HS-27A (cell line): ENCODE measurements at regions not wholly inside any gene's neighbourhood (a gene's known extent, or its start where the extent isn't known, plus 50 kb on each side); places are given as distances from the start of the nearest gene placed in this dataset.

ENCODE experiments used
- DNase-seq: peaks from one replicate; pipeline ENCODE4 v3.0.0-alpha.2; 2012; ENCODE audit warnings: low read depth, missing footprints

DNA sequence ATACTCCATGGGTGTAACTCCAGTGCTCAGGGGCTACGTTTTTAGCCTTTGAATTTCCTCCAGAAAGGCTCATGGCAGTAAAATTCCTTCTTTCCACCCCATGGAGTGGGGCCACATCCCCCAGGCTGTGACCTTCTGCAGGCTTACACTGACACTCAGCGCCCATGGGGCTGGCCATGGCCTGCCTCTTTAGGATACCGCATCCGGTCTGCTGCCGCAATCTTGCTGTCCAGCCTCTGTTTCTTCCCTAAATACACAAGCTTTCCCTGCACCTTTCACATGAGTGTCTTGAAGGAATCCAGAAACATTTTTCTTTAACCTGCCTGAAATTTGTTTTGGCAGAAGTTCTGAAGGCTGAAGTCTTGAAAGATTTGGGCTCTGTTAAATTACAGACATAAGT, 170.5 kb downstream of the NTMT2 start:
- DNase-seq, result no peak

DNA sequence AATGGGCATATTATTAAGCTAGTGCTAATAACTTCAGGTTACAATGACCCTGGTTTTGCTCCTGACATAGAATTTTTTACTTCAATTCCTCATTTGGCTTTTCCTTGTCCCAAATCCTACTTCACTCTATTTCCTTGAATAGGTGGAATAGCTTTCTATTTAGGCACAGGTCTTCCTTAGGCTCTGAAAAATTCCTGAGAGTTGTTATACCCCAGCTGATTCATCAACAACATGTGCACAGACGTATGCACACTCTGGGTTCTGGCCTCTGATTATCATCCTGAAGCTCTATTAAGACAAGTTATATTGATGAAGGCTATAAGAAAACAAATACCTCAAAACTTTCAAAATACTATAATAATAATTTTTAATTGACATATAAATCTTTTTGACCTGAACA, 172.4 kb downstream of the NTMT2 start:
- no peak for DNase-seq

DNA sequence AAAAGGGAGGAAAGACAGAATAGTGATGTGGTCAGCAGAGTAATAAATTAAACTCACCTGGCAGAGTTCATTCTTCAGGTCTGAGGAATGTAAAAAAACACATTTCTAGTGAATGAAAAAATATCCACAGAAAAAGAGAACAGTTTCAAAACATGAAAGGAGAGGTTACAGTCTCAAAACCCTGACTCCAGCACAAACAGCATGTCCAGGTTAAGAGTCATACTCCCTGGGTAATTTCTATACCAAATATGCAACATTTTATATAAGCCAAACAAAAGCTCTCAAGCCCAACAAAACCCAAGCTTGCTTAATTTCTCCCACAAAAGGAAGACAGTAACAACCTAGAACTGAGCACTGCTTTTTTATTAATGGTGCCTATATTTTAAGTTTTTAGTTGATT, 173.0 kb downstream of the NTMT2 start:
- no peak for DNase-seq

DNA sequence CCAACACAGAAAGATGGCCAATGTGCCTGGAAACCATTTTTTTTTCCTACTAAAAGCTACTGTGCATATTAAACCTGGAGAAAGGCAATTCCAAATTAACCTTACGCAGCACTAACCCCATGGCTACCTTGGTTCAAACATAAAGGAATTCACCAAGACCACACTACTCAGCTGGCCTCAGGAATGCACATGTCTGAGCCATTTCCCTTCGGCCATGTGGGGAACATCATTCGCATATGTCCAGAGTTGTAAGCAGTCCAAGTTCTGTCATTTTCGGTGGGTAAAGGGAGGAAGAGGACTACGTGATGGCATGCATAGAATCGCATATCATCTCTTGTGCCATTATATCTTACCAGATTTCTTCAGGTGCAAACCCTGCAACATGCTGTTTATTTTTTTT, 175.4 kb downstream of the NTMT2 start:
- DNase-seq, result no peak

DNA sequence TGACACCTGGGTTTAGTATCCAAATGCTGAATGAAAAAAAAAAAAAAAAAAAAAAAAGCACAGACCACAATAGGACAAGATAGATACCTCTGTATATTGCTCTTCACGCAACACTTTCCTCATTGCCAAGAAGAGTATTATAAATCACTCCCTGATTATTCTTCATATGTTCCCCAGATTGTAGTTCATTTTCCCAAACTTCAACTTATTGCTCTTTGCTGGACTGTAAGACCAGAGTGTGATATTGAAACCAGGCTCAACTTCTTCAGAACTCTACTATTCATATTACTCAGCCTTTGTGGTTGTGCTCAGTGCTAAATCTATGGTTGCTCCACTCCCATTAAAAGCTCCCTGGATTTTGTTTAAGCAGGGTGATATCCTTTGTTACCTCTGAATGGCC, 180.4 kb downstream of the NTMT2 start:
- no peak for DNase-seq

DNA sequence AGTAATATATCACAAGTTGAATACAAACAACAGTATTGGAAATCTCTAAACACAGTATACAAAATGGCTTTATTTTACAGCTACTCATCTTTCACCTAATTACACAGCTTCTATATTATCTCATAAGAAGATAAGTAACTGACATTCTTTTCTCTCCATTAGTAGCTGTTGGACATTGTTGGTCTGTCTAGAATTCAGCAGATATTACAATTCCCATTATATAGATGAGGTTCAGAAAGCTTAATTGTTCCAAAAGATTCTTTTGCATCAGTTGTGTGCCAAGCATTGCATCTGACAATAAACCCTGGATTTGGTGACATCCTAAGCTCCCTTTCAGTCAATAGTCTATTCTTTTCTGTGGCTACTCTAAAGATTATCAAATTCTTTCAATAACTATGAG, 187.0 kb downstream of the NTMT2 start:
- no peak for DNase-seq

DNA sequence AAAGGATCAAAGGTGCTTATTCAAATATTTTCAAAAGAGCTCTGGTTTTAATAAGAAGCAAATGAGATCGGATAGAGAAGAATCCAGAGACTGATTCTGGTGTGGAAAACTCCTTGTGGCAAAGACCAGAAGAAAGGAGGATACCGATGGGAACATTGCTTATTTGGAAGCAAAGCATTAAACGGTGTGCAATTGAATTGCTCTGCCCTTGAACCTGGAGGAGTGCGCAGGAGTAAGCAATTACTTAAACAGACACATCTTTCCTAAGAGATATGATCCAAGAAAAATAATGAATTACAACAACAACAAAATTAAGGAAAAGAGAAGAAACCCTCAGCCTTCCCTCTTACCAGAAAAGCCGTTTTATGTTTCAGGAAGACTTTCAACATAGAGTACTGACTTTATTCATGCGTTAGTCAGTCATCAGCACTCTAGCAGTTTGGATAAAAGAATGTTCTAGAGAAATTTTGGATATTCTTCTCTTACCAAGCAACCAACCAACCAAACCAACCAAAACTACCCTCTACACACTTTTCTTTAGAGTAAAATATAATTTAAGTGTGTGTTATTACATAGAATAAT, 191.7 kb downstream of the NTMT2 start:
- no peak for DNase-seq

DNA sequence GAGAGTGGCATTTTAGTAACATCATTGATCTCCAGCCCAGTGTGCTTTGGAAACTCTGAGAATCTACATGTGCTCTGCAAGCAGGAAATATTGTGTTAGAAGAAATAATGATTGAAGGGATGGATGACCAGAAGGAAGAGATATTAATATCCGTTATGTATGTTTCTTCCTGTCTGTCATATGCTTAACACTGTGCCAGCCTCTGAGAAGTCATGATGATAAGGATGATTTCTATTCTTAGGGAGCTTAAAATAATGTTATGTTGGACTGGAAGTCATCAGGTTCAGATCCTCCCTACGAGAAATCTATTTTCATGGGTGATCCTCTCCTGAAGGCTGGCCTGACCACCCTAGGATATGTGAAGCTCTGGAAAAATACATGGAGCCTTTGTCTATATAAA, 192.4 kb upstream of the GORAB start:
- no peak for DNase-seq

DNA sequence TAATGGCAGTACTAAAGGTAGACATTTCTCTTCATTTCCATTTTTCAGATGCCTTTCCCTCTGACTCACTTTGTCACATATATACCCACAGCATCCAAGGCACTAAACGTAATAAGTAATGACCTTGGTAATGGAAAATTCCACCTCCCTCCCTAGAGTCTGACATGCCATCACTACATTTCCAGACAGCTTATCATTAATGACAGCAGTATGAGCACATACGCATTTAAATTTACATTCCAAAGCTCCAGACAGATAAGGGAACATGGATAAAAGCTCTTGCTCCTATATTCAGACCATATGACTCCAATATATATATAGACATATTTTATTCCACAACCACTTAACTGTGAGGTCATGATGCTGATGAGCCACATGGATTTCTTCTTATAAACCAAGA, 191.7 kb upstream of the GORAB start:
- DNase-seq, result peak; percentile 26

DNA sequence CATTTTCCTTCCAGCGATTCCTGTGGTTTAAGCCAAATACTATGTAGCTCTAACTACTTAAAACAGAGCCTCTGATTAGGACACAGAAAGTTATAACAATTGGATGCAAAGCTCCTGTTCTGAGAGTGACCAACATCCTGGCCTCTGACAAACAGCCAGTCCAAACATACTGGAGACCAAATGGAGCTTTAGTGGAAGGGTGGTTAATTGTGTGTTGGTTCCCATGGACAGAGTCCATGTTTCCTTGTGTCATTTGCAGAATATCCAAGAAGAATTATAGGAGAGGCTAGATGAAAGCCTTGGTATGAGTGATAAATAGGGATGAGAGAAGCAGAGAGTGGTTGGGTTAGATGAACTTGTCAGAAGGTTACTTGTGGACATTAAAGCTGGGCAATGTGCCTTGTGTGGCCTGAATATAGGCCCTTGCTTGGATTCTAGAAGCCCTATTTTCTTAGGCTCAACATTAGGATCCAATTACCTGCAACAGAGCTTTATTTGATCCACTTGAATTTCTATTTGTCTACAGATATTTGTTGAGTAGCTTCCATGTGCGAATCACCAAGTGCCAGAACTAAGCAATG, 180.5 kb upstream of the GORAB start:
- no peak for DNase-seq

DNA sequence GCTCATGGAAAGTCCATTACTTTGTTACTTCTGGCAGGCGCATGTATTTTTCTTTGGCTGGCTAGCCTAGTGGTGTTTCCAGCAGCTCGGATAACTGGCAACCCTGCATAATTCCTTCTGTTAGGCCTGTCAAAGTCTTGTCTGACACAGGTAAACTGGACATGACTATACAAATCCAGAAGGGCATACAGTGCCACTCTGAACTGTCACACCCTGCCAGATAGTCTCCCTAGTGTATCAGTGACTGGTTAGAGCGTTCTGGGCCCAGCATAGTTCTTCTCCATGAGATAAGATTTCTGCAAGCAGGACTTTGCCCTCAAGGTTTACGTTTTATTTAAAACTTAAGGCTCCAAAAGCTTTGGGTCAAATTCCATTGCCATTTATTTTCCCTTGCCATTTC, 177.7 kb upstream of the GORAB start:
- DNase-seq, result no peak

DNA sequence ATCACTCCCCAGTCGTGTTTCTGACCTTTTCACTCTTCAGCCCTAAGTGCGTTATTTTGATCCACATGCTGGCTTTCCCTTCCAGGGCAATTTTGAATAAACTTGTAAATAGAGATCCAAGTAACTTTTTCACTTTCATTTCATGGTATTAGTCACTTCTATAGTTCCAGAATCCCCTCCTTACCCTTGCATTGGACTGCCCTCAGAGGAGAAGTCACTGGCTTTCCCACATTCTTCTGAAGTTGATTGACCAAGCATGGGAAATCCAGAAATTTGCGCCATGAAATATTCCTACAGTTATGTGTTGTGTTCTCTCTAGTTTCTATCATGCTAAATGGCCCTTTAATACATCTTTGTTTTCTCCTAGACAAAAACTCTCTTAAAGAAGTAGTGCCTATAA, 177.3 kb upstream of the GORAB start:
- DNase-seq, result no peak

DNA sequence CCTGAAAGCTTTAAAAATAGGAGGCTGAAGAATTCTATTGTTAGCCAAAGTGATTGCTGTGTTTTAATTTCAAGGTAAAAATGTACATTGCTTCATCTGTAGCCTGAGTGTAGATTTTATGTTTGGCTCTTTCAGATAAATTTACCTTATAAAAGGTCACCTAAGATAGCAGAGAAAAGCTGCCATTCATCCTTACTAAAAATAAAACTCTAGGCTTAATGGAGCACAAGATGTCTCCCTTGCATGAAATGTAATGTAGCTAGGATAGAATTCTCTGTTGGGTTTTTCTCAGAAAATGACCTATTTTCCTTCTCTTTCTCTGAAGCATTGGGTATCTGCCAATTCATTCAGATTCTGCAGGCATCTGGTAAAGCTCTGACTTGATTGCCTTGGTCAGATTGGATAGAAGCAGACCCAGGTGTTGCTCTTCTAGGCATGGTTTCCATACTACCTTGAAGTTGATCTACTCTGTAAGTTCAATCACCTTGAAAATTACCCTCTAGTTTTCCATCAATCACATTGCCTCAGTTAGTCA, 176.6 kb upstream of the GORAB start:
- no peak for DNase-seq

DNA sequence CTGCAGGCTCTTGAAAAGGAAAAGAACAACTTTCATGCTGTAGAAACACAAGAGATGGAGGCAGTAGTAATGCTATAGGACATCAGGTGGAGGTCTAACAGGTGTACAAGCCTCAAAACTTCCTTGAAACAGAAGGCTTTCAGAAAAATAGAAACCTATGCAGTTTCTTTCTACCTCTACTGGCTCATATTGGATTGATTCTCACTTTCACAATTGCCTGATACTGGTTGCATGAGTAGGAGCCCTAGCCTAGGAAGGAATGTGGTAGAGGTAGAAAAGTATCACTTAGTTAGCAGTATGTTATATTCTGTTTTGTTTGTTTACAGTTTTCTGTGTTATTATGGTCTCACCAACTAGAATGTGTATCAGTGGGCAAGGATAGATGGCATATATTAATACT, 175.4 kb upstream of the GORAB start:
- DNase-seq, result no peak

DNA sequence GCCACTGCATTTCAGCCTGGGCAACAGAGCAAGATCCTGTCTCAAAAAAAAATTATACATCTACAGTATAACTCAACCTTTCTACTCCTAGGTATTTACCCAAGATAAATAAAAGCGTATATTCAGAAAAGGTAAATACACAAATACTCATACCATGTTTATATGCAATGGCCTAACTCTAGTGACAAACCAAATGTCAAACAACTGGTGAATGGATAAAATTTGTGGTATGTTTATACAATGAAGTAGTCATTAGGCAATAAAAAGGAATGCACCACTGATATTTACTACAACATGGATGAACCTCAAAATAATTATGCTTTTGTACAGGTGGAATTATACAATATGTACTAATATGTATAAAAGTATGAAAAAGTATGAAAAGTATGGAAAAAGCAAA, 174.2 kb upstream of the GORAB start:
- DNase-seq, result no peak

DNA sequence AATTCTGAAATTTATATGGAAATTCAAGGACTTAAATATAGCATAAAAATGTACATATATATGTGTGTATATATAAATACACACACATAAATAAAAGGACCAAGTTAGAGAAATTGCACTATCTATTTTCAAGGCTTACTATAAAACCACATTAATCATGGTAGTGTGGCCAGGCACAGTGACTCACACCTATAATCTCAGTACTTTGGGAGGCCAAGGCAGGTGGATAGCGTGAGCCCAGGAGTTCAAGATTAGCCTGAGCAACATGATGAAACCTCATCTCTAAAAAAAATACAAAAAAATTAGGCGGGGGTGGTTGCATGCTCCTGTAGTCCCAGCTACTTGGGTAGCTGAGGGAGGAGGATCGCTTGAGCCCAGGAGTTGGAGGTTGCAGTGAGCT, 171.4 kb upstream of the GORAB start:
- peak; percentile 22 for DNase-seq

DNA sequence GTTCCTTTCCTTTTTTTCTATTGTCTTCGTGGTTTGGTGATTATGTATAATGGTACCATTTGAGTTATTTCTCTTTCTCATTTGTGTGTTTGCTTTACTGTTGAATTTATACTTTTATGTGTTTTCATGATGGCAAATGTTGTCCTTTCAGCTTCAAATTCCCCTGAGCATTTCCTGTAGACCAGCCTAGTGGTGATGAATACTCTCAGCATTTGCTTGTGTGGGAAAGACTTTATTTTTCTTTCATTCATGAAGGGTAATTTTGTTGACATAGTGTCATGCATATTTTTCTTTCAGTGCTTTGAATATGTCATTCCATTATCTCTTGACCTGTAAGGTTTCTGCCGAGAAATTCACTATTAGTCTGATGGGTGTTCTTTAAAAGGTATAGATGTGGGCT, 166.6 kb upstream of the GORAB start:
- DNase-seq, result no peak

DNA sequence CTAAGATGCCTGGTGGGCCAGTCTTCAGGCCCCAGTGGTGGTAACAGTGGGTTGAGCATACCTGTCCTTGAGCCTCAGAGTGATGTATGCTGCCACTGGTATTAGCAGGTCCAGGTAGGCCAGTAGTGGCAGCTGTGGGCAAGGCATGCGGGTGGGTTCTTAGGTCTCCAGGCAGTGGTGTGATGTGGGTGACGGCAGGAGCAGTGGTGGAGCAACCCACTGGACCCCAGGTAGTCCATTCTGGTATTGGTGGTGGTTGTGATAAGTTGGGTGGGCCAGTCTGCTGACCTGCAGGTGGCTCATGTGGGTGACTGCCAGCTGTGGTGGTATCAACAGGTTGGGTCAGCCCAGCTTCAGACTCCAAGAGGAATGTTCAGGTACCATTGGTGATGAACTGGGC, 165.0 kb upstream of the GORAB start:
- DNase-seq, result no peak

DNA sequence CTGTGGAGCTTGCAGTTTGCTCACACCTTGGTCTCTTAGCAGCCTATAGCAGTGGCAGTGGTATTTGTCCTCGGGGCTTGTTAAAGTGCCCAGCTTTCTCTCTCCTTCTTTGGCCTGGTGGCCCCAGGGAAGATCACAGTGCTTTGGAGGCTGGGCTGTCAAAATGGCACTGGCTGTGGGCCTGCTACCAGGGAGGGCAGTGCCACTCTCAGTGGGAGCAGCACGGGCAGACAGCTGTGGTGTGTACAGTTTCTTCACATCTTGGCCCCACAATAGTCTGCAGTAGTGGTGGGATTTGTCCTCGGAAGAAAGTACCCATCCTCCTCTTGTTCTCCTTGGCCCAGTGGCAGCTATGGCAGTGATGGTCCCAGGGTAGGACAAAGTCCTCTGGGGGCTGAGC, 164.4 kb upstream of the GORAB start:
- DNase-seq, result no peak

DNA sequence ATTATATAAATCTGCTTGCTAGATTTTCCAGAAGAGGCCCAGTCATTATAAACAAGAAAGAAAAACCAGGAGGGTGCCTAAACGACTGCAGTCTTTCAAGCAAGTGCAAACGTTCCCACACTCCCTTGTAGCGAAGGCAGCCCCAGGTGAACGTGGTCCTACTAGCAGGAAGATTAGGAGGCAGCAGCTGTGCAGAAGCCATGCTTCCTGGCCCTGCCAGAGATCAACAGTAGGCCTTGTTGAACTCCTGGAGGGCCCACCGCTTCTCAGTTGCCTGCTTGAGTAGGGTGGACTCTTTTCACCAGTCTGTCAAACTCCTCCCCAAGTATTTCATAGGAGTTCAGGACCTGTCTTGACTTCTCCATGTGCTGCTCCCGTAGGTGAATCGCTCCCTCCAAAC, 163.0 kb upstream of the GORAB start:
- no peak for DNase-seq

DNA sequence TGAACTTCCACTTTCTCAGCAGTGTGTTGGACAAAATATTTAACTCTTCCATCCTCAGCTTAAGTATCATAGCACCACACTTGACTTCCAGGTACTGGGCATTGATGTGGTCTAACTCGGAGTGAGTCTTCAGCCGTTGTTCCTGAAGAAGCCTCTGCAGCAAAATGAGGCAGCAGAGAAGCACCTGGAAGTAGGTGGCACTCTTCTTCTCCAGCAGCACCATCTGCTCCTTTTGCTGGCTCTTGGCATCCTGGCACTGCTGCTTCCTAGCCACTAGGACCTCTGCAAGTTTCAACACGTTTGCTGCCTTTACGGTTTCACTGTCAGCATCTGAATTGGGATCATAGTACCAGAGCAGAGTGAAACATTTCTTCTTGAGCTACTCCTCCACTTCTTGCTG, 162.5 kb upstream of the GORAB start:
- DNase-seq, result no peak

DNA sequence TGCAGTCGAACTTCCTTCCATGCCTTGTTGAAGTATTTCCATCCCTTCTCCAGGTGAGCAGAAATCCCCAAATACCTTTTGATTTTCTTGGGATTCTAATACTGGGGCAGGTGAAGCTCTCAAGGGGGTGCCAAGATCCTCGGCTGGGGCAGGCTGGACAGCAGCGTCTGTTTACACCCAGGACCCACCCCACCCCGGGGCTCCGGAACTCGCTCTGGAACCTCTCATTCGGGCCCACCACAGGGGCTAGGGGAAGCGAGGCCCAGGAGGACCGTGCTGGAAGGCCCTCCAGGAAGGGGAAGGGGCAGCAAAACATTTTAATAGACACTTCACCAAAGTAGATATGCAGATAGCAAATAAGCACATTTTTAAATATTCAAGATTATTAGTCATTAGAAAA, 161.9 kb upstream of the GORAB start:
- no peak for DNase-seq

DNA sequence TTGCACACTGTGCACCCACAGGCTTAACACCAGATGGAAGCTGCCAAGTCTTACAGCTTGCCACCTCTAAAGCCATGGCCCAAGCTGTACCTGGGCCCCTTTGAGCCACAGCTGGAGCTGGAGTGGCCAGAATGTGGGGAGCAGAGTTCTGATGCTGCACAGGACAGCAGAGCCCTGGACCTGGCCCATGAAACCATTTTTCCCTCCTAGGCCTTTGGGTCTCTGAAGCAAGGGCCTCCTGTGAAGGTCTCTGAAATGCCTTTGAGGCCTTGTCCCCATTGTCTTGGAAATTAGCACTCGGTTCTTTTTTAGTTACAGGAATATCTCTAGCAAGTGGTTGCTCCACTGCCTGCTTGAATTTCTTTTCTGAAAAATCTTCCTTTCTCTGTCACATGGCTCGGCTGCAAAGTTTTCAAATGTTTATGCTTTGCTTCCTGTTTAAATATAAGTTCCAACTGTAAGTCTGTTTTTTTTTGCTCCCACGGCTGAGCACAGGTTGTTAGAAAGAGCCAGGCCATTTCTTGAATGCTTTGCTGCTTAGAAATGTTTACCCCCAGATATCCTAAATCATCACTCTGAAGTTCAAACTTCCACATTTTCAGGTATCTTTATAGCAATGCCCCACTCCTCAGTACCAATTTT, 156.8 kb upstream of the GORAB start:
- DNase-seq, result no peak

DNA sequence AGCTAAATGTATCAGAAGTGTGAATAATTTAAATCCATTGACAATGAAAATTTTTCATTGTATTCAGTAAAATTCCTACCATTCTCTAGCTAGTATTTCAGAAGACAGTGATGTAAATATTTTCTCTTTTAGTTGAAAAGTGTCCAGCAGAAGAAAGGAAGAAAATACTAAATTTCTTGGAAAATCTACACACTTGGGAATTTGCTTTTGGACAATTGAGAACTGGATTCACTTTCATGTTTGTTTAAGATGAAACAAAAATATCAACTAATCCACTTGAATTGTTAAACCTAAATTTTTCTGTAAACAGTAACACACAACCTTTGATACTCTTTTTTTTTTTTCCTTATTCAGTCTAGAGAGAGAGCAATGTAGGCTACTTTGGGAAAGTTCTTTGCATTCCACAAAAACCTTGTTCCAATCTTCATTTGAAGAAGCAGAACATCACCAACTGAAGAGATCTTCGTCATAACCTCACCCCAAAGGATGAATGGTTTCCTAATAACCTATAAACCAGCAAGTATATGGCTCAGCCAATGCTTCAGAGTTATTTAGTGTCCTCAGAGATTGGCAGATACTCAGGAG, 155.1 kb upstream of the GORAB start:
- DNase-seq, result no peak
